SK-N-DZ (cell line): ENCODE measurements at regions not wholly inside any gene's neighbourhood (a gene's known extent, or its start where the extent isn't known, plus 50 kb on each side); places are given as distances from the start of the nearest gene placed in this dataset.
"Not testable (repeated sequence)": the region's sequence is repeated elsewhere in the genome, so short reads cannot be mapped to it uniquely, and the experiment has no call there.

ENCODE experiments used
- DNase-seq: peaks from one replicate; pipeline ENCODE4 v3.0.0-alpha.2; 2015; ENCODE audit warnings: low spot score

GRCh38 chr16:85510041-85510659 is 103.0 kb upstream of the GSE1 start:
- DNase-seq = no peak

- DNase-seq = no peak
Measured at GRCh38 chr16:85511938-85512807, 100.9 kb upstream of the GSE1 start.

- DNase-seq = no peak
Measured at GRCh38 chr16:85512808-85513115, 100.4 kb upstream of the GSE1 start.

GRCh38 chr16:85513180-85513579 is 99.9 kb upstream of the GSE1 start:
- DNase-seq = no peak

GRCh38 chr16:85513649-85514048 is 99.5 kb upstream of the GSE1 start:
- no peak for DNase-seq

- no peak for DNase-seq
Measured at GRCh38 chr16:85514295-85514597, 98.9 kb upstream of the GSE1 start.

- no peak for DNase-seq
Measured at GRCh38 chr16:85514598-85515318, 98.4 kb upstream of the GSE1 start.

GRCh38 chr16:85515319-85515745 is 97.8 kb upstream of the GSE1 start:
- DNase-seq = peak; percentile 57

- peak; percentile 90 for DNase-seq
Measured at GRCh38 chr16:85515830-85516397, 97.2 kb upstream of the GSE1 start.

- no peak for DNase-seq
Measured at GRCh38 chr16:85517154-85517553, 96.0 kb upstream of the GSE1 start.

- DNase-seq = no peak
Measured at GRCh38 chr16:85517563-85518179, 95.5 kb upstream of the GSE1 start.

GRCh38 chr16:85518398-85519049 is 94.6 kb upstream of the GSE1 start:
- no peak for DNase-seq

GRCh38 chr16:85519050-85519440 is 94.1 kb upstream of the GSE1 start:
- not testable (repeated sequence) for DNase-seq

- no peak for DNase-seq
Measured at GRCh38 chr16:85519540-85520231, 93.4 kb upstream of the GSE1 start.

GRCh38 chr16:85520853-85521521 is 92.1 kb upstream of the GSE1 start:
- no peak for DNase-seq

- no peak for DNase-seq
Measured at GRCh38 chr16:85521552-85522307, 91.4 kb upstream of the GSE1 start.

GRCh38 chr16:85522308-85522841 is 90.7 kb upstream of the GSE1 start:
- DNase-seq = no peak

GRCh38 chr16:85522842-85523601 is 90.1 kb upstream of the GSE1 start:
- peak; percentile 92 for DNase-seq
